A549 (cell line): ENCODE measurements at regions not wholly inside any gene's neighbourhood (a gene's known extent, or its start where the extent isn't known, plus 50 kb on each side); places are given as distances from the start of the nearest gene placed in this dataset.

Experiments
- ATAC-seq, 2 experiments: fragments of 200-7000 bp in 1 of 2; fragments of >200 bp in 1 of 2; cut with Nextera tagmentation in 1 of 2; cut with Tn5 transposase in 1 of 2; 3 replicates each; pipeline versions ENCODE4 v1.8.0 to v1.9.1; 2018 to 2020; ENCODE audit warnings: mild to moderate bottlenecking in 1 of 2, moderate library complexity in 1 of 2
- CTCF ChIA-PET: fragments of 300-600 bp; sonication (Branson Sonifier 250); formaldehyde crosslinking; extraction: SDS; loops from one replicate; lab custom pipeline; 2021; ENCODE audit warnings: antibody characterized with exemption, inconsistent platforms; lab: Yijun Ruan, JAX
- POLR2A ChIA-PET: fragments of 350-600 bp; formaldehyde crosslinking; extraction: SDS; loops from one replicate; lab custom pipeline; 2021; ENCODE audit warnings: antibody characterized with exemption, inconsistent platforms; lab: Yijun Ruan, JAX
- DNase-seq, 2 experiments: peaks; one replicate each; pipeline versions ENCODE4 v3.0.0 to v3.0.0-alpha.2; 2011 to 2016; ENCODE audit warnings: low read depth in 1 of 2, low spot score in 1 of 2
- FAIRE-seq: peaks from 2 replicates; lab custom pipeline; 2011; peaks lifted over from hg19 to GRCh38; lab: Jason Lieb, UNC
- H3K27ac ChIP-seq, 2 experiments: fragments of >200 bp; sonication (Bioruptor Twin); formaldehyde crosslinking; 3 replicates each; pipeline ENCODE4 v1.5.1; 2016 to 2017
- H3K4me1 ChIP-seq: fragments of >200 bp; sonication (Bioruptor Twin); formaldehyde crosslinking; 3 replicates; pipeline ENCODE4 v1.6.1; 2016
- H3K4me2 ChIP-seq: fragments of >200 bp; sonication (Bioruptor Twin); formaldehyde crosslinking; 3 replicates; pipeline ENCODE4 v1.6.1; 2016
- H3K4me3 ChIP-seq: fragments of >200 bp; sonication (Bioruptor Twin); formaldehyde crosslinking; 3 replicates; pipeline ENCODE4 v1.5.1; 2016
- H3K9me3 ChIP-seq: fragments of >200 bp; sonication (Bioruptor Twin); formaldehyde crosslinking; 3 replicates; pipeline ENCODE4 v1.6.1; 2016
- CEBPB ChIP-seq, 2 experiments: fragments of >200 bp in 1 of 2; sonication (Bioruptor Twin) in 1 of 2; formaldehyde crosslinking in 1 of 2; IDR thresholded peaks; 2 replicates each; pipeline ENCODE4 v1.6.1; 2012 to 2016
- E2F6 ChIP-seq: IDR thresholded peaks from 2 replicates; pipeline ENCODE4 v1.6.1; 2012; ENCODE audit warnings: low read depth, borderline replicate concordance
- EHF ChIP-seq: fragments of 250-450 bp; sonication (Bioruptor Pico); IDR thresholded peaks from 2 replicates; pipeline ENCODE4 v1.5.0; 2020; ENCODE audit warnings: mild to moderate bottlenecking
- EHMT2 ChIP-seq: fragments of 200-600 bp; sonication (generic); IDR thresholded peaks from 2 replicates; pipeline ENCODE4 v1.6.1; 2016; ENCODE audit warnings: antibody characterized with exemption, low read depth, mild to moderate bottlenecking, moderate library complexity
- EP300 ChIP-seq, 2 experiments: fragments of >200 bp; sonication (Bioruptor Twin); formaldehyde crosslinking; IDR thresholded peaks; 2 replicates in 1 of 2; 3 replicates in 1 of 2; pipeline ENCODE4 v1.6.1; 2016 to 2017
- ESRRA ChIP-seq: fragments of 150-350 bp; IDR thresholded peaks from 2 replicates; pipeline ENCODE4 v1.6.1; 2014; ENCODE audit warnings: mild to moderate bottlenecking, low read length, borderline replicate concordance
- FOSL2 ChIP-seq, 2 experiments: fragments of 450-650 bp in 1 of 2; fragments of >200 bp in 1 of 2; sonication (Bioruptor Twin) in 1 of 2; formaldehyde crosslinking; IDR thresholded peaks; 2 replicates each; pipeline versions ENCODE4 v1.5.0 to v1.6.1; 2016 to 2020; ENCODE audit warnings: mild to moderate bottlenecking in 1 of 2, moderate library complexity in 1 of 2
- GATA3 ChIP-seq: IDR thresholded peaks from 2 replicates; pipeline ENCODE4 v1.6.1; 2012; ENCODE audit warnings: borderline replicate concordance
- HDAC2 ChIP-seq: fragments of 200-600 bp; sonication (generic); IDR thresholded peaks from 2 replicates; pipeline ENCODE4 v1.6.1; 2016
- HMGXB4 ChIP-seq: fragments of 250-450 bp; sonication (Bioruptor Pico); IDR thresholded peaks from 2 replicates; pipeline ENCODE4 v1.5.0; 2021; ENCODE audit warnings: mild to moderate bottlenecking, moderate library complexity, borderline replicate concordance
- MAFK ChIP-seq: fragments of 450-650 bp; IDR thresholded peaks from 2 replicates; pipeline ENCODE4 v1.6.1; 2014; ENCODE audit not compliant: partially characterized antibody
- MYC ChIP-seq: IDR thresholded peaks from 2 replicates; pipeline ENCODE4 v1.6.1; 2012; ENCODE audit warnings: mild to moderate bottlenecking, inconsistent platforms, low read length, improper control_type of control experiment, borderline replicate concordance
- PBX3 ChIP-seq: IDR thresholded peaks from 2 replicates; pipeline ENCODE4 v1.6.1; 2012
- RARB ChIP-seq: fragments of 250-450 bp; sonication (Bioruptor Pico); IDR thresholded peaks from 2 replicates; pipeline ENCODE4 v1.8.0; 2021; ENCODE audit warnings: mild to moderate bottlenecking, moderate library complexity
- RCOR1 ChIP-seq: fragments of 150-350 bp; IDR thresholded peaks from 2 replicates; pipeline ENCODE4 v1.6.1; 2014; ENCODE audit warnings: antibody characterized with exemption, low read length, low read depth
- REST ChIP-seq: fragments of 200-600 bp; sonication (generic); IDR thresholded peaks from 2 replicates; pipeline ENCODE4 v1.6.1; 2016; ENCODE audit warnings: antibody characterized with exemption, mild to moderate bottlenecking, moderate library complexity
- RNF2 ChIP-seq: fragments of 200-600 bp; sonication (generic); IDR thresholded peaks from 2 replicates; pipeline ENCODE4 v1.6.1; 2016; ENCODE audit warnings: low read depth, mild to moderate bottlenecking, antibody characterized with exemption, moderate library complexity, borderline replicate concordance
- SREBF2 ChIP-seq: fragments of 450-650 bp; IDR thresholded peaks from 2 replicates; pipeline ENCODE4 v1.6.1; 2014; ENCODE audit warnings: mild to moderate bottlenecking, moderate library complexity
- USF2 ChIP-seq: fragments of 450-650 bp; IDR thresholded peaks from 2 replicates; pipeline ENCODE4 v1.6.1; 2014; ENCODE audit warnings: antibody characterized with exemption
- ZC3H11A ChIP-seq: fragments of 450-650 bp; IDR thresholded peaks from 2 replicates; pipeline ENCODE4 v1.6.1; 2014; ENCODE audit warnings: antibody characterized with exemption, mild to moderate bottlenecking
- ZFP36 ChIP-seq: fragments of 450-650 bp; IDR thresholded peaks from 2 replicates; pipeline ENCODE4 v1.6.1; 2014; ENCODE audit warnings: borderline replicate concordance; ENCODE audit not compliant: partially characterized antibody
- WGBS: methylation state at CpG from one replicate; pipeline ENCODE4 v1.1.6; 2017; ENCODE audit errors: missing lambda C conversion rate; 5-methylcytosine and 5-hydroxymethylcytosine counted together
- TF ChIP-seq, protein P1 (sequence below): IDR thresholded peaks from 2 replicates; pipeline ENCODE4 v1.6.1; 2012
- TF ChIP-seq, protein P2 (sequence below): fragments of 250-450 bp; sonication (Bioruptor Pico); IDR thresholded peaks from 2 replicates; pipeline ENCODE4 v1.5.0; 2020; ENCODE audit warnings: low read depth, mild to moderate bottlenecking, moderate library complexity
- TF ChIP-seq, protein P3 (sequence below): fragments of 150-350 bp; IDR thresholded peaks from 2 replicates; pipeline ENCODE4 v1.6.1; 2014; ENCODE audit warnings: low read depth, mild to moderate bottlenecking, low read length
- TF ChIP-seq, protein P4 (sequence below): fragments of >200 bp; sonication (Bioruptor Twin); formaldehyde crosslinking; IDR thresholded peaks from 2 replicates; pipeline ENCODE4 v1.6.1; 2016

DNA sequence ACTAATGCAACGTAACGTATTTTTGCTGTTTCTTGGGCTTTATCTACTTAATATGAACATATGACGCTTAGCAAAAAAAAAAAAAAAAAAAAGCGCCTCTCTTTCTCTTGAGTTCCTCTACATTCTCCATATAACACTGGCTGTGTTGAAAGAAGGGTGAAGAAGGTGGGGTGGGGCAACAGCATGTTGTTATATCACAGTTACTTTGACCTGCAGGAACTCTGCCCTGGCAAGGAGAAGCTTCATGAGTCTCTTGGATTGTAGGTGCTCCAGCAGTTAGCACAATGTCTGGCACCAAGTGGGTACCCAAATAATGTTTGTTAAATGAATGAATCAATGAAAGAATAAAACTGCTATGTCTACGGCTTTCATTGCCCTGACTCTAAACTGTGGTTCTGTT is 162.6 kb downstream of the ATG4C start:
- FAIRE-seq (no peak), ATAC-seq (no peak), DNase-seq (no peak)
- ChIA-PET POLR2A (no interaction called here), CTCF (no interaction called here)
- Histone ChIP-seq H3K4me1 (no peaks in the 10 kb centered on the region), H3K4me2 (no peak overlapping the region), H3K27ac (no peak overlapping the region), H3K4me3 (no peak overlapping the region), H3K9me3 (no peaks in the 10 kb centered on the region)
- WGBS, result 56% methylated on average over 5 of the region's 5 CpGs
- TF ChIP-seq ZFP36 (no peak), HDAC2 (no peak), EHMT2 (no peak), REST (no peak)

DNA sequence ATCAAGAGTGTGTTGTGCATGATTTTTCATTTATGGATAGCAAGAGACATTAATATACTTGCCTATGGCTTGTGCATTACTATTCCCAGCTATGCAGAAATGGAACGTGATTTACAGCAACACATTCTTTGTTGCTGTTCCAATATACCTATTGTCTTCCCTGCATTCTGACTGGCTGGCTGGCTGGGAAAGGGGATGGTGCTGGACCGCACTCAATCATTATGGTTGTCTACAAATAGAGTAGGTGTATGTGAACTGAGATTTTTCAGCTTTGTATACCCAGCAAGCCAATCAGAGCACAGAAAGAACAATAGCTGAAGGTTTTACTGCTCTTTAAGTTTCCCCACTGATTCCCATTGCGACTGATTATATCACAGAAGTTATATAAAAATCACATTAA is 167.5 kb downstream of the ATG4C start:
- 6% methylated on average over 3 of the region's 3 CpGs for WGBS
- no peaks in the 10 kb centered on the region for H3K9me3 ChIP-seq
- no peak for DNase-seq
- no peak for FAIRE-seq
- no peak for TF ChIP-seq ZFP36
- no peak for TF ChIP-seq RCOR1
- TF ChIP-seq, protein P1, sequence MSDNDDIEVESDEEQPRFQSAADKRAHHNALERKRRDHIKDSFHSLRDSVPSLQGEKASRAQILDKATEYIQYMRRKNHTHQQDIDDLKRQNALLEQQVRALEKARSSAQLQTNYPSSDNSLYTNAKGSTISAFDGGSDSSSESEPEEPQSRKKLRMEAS, result no peak
- TF ChIP-seq, protein P2, sequence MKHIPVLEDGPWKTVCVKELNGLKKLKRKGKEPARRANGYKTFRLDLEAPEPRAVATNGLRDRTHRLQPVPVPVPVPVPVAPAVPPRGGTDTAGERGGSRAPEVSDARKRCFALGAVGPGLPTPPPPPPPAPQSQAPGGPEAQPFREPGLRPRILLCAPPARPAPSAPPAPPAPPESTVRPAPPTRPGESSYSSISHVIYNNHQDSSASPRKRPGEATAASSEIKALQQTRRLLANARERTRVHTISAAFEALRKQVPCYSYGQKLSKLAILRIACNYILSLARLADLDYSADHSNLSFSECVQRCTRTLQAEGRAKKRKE (CRISPR knock-in tag), result no peak
- TF ChIP-seq EHF (CRISPR knock-in tag), result no peak
- TF ChIP-seq ESRRA, result no peak
- TF ChIP-seq GATA3, result no peak
- TF ChIP-seq CEBPB (IDR thresholded peaks at IDR 0.05), result no peak
- TF ChIP-seq RNF2, result no peak
- no peak for TF ChIP-seq MAFK
- no peak for TF ChIP-seq RARB (CRISPR knock-in tag)
- TF ChIP-seq ZC3H11A, result no peak
- TF ChIP-seq FOSL2 (IDR thresholded peaks at IDR 0.05), result no peak
- TF ChIP-seq FOSL2 (CRISPR knock-in tag; IDR thresholded peaks at IDR 0.05), result no peak
- no peak for TF ChIP-seq HMGXB4 (CRISPR knock-in tag)
- no peak overlapping the region for H3K4me3 ChIP-seq
- ChIA-PET POLR2A (no interaction called here), CTCF (no interaction called here)
- H3K4me2 ChIP-seq, result no peak overlapping the region
- ATAC-seq, result no peak
- H3K27ac ChIP-seq, result no peak overlapping the region
- no peaks in the 10 kb centered on the region for H3K4me1 ChIP-seq

DNA sequence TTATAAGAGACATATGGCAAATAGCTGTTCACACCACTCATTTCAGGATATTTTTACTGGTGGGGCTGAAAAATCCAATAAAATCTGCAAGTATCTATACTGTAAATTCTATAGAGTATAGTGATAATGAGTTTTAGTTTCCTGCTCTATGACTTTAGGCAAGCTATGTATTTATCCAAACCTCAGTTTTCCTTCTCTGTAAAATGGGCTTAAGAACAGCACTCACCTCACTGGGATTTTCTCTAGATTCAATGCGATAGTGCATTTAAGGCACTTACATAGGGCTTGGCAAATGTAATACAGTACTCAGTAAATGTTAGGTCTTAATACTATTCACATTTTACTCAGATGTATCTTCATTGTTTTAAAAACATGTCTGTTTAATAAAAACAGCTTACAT is 168.7 kb downstream of the ATG4C start:
- Histone ChIP-seq H3K4me2 (no peak overlapping the region), H3K27ac (no peak overlapping the region), H3K9me3 (no peaks in the 10 kb centered on the region), H3K4me1 (no peaks in the 10 kb centered on the region), H3K4me3 (no peak overlapping the region)
- ChIA-PET POLR2A (no interaction called here), CTCF (no interaction called here)
- FAIRE-seq (no peak), DNase-seq (no peak), ATAC-seq (no peak)
- WGBS, result 32% methylated on average over 1 of the region's 1 CpG
- TF ChIP-seq USF2 (no peak), MAFK (no peak), MYC (no peak), PBX3 (no peak), E2F6 (no peak), CEBPB (IDR thresholded peaks at IDR 0.05) (no peak), EHMT2 (no peak), EP300 (IDR thresholded peaks at IDR 0.05) (no peak), SREBF2 (no peak)
- TF ChIP-seq, protein P3, sequence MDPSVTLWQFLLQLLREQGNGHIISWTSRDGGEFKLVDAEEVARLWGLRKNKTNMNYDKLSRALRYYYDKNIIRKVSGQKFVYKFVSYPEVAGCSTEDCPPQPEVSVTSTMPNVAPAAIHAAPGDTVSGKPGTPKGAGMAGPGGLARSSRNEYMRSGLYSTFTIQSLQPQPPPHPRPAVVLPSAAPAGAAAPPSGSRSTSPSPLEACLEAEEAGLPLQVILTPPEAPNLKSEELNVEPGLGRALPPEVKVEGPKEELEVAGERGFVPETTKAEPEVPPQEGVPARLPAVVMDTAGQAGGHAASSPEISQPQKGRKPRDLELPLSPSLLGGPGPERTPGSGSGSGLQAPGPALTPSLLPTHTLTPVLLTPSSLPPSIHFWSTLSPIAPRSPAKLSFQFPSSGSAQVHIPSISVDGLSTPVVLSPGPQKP, result no peak
- TF ChIP-seq, protein P4, sequence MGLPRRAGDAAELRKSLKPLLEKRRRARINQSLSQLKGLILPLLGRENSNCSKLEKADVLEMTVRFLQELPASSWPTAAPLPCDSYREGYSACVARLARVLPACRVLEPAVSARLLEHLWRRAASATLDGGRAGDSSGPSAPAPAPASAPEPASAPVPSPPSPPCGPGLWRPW, result no peak
